ENCODE measurements at regions not wholly inside any gene's neighbourhood (a gene's known extent, or its start where the extent isn't known, plus 50 kb on each side); places are given as distances from the start of the nearest gene placed in this dataset.

GRCh38 chr1:98035602-98036002 is 114.8 kb upstream of the DPYD start:
- no peak overlapping the region for H3K4ac ChIP-seq (ENCODE audit: low read depth, low read length)
- H3K9me3 ChIP-seq (ENCODE audit: insufficient read depth, low read depth, low read length), result no peaks in the 10 kb centered on the region
- no peak overlapping the region for H4K8ac ChIP-seq (ENCODE audit: low read depth, low read length)
- no peak overlapping the region for H3K23ac ChIP-seq (ENCODE audit: low read length)
- H2AFZ ChIP-seq (ENCODE audit: insufficient read depth, low read length, poor library complexity), result no peak overlapping the region
- no peak overlapping the region for H3K4me3 ChIP-seq (ENCODE audit: low read depth, low read length)
- no peak overlapping the region for H3K18ac ChIP-seq (ENCODE audit: low read length)
- H3K9ac ChIP-seq (ENCODE audit: low read length), result no peak overlapping the region
- H3K79me1 ChIP-seq (ENCODE audit: low read length), result no peaks in the 10 kb centered on the region
- no peak overlapping the region for H4K91ac ChIP-seq (ENCODE audit: low read depth, low read length)
- no peak overlapping the region for H4K12ac ChIP-seq (ENCODE audit: low read depth, low read length)
- no peaks in the 10 kb centered on the region for H3K79me2 ChIP-seq (ENCODE audit: control insufficient read depth, insufficient read depth, low read length, poor library complexity)
- no peaks in the 10 kb centered on the region for H3K4me1 ChIP-seq (ENCODE audit: control insufficient read depth in 1 of 2, insufficient read depth in 2 of 2, low read length in 2 of 2)
- H3K4me2 ChIP-seq (ENCODE audit: low read length), result no peak overlapping the region
- no peaks in the 10 kb centered on the region for H3K27me3 ChIP-seq (ENCODE audit: insufficient read depth, low read length)
- no peak overlapping the region for H2AK5ac ChIP-seq (ENCODE audit: low read length)
- no peak overlapping the region for H2BK5ac ChIP-seq (ENCODE audit: low read depth, low read length, poor library complexity)
- no peak overlapping the region for H3K14ac ChIP-seq (ENCODE audit: low read length)
- no peaks in the 10 kb centered on the region for H3K36me3 ChIP-seq (ENCODE audit: control insufficient read depth in 1 of 2, insufficient read depth in 2 of 2, low read length in 2 of 2)
- WGBS (ENCODE audit: extremely low coverage, insufficient coverage, insufficient read length), result no CpG with 5 or more reads among the region's 2 CpGs
- no peak overlapping the region for H2BK120ac ChIP-seq (ENCODE audit: insufficient read depth, low read length, poor library complexity)
- H3K27ac ChIP-seq (ENCODE audit: low read depth, low read length), result no peak overlapping the region
- no peak for DNase-seq
- no peak overlapping the region for H2BK12ac ChIP-seq (ENCODE audit: low read length)

- no peak overlapping the region for H4K91ac ChIP-seq (ENCODE audit: low read depth, low read length)
- no peaks in the 10 kb centered on the region for H3K4me1 ChIP-seq (ENCODE audit: control insufficient read depth in 1 of 2, insufficient read depth in 2 of 2, low read length in 2 of 2)
- no peak overlapping the region for H3K4ac ChIP-seq (ENCODE audit: low read depth, low read length)
- H3K4me3 ChIP-seq (ENCODE audit: low read depth, low read length), result no peak overlapping the region
- no peak overlapping the region for H4K12ac ChIP-seq (ENCODE audit: low read depth, low read length)
- no peaks in the 10 kb centered on the region for H3K27me3 ChIP-seq (ENCODE audit: insufficient read depth, low read length)
- no peak overlapping the region for H3K9ac ChIP-seq (ENCODE audit: low read length)
- no peaks in the 10 kb centered on the region for H3K36me3 ChIP-seq (ENCODE audit: control insufficient read depth in 1 of 2, insufficient read depth in 2 of 2, low read length in 2 of 2)
- no peaks in the 10 kb centered on the region for H3K79me2 ChIP-seq (ENCODE audit: control insufficient read depth, insufficient read depth, low read length, poor library complexity)
- H2BK12ac ChIP-seq (ENCODE audit: low read length), result no peak overlapping the region
- no peak overlapping the region for H4K8ac ChIP-seq (ENCODE audit: low read depth, low read length)
- H3K79me1 ChIP-seq (ENCODE audit: low read length), result no peaks in the 10 kb centered on the region
- no peak overlapping the region for H2BK5ac ChIP-seq (ENCODE audit: low read depth, low read length, poor library complexity)
- no peak overlapping the region for H3K14ac ChIP-seq (ENCODE audit: low read length)
- no peak for DNase-seq
- no peak overlapping the region for H2AFZ ChIP-seq (ENCODE audit: insufficient read depth, low read length, poor library complexity)
- no peak overlapping the region for H2BK120ac ChIP-seq (ENCODE audit: insufficient read depth, low read length, poor library complexity)
- no peak overlapping the region for H3K18ac ChIP-seq (ENCODE audit: low read length)
- H3K27ac ChIP-seq (ENCODE audit: low read depth, low read length), result no peak overlapping the region
- H3K9me3 ChIP-seq (ENCODE audit: insufficient read depth, low read depth, low read length), result no peaks in the 10 kb centered on the region
- H3K23ac ChIP-seq (ENCODE audit: low read length), result no peak overlapping the region
- WGBS (ENCODE audit: extremely low coverage, insufficient coverage, insufficient read length), result no CpG with 5 or more reads among the region's 3 CpGs
- H2AK5ac ChIP-seq (ENCODE audit: low read length), result no peak overlapping the region
- no peak overlapping the region for H3K4me2 ChIP-seq (ENCODE audit: low read length)
Measured at GRCh38 chr1:98034505-98034904, 113.7 kb upstream of the DPYD start.

GRCh38 chr1:98032958-98033357 is 112.1 kb upstream of the DPYD start:
- no peaks in the 10 kb centered on the region for H3K79me1 ChIP-seq (ENCODE audit: low read length)
- no CpG with 5 or more reads among the region's 1 CpG for WGBS (ENCODE audit: extremely low coverage, insufficient coverage, insufficient read length)
- no peak for DNase-seq
- no peak overlapping the region for H2BK120ac ChIP-seq (ENCODE audit: insufficient read depth, low read length, poor library complexity)
- H3K9ac ChIP-seq (ENCODE audit: low read length), result no peak overlapping the region
- no peak overlapping the region for H2AFZ ChIP-seq (ENCODE audit: insufficient read depth, low read length, poor library complexity)
- no peaks in the 10 kb centered on the region for H3K36me3 ChIP-seq (ENCODE audit: control insufficient read depth in 1 of 2, insufficient read depth in 2 of 2, low read length in 2 of 2)
- H3K23ac ChIP-seq (ENCODE audit: low read length), result no peak overlapping the region
- no peak overlapping the region for H3K4me3 ChIP-seq (ENCODE audit: low read depth, low read length)
- H3K4me1 ChIP-seq (ENCODE audit: control insufficient read depth in 1 of 2, insufficient read depth in 2 of 2, low read length in 2 of 2), result no peaks in the 10 kb centered on the region
- no peak overlapping the region for H2BK5ac ChIP-seq (ENCODE audit: low read depth, low read length, poor library complexity)
- no peak overlapping the region for H3K4me2 ChIP-seq (ENCODE audit: low read length)
- H2AK5ac ChIP-seq (ENCODE audit: low read length), result no peak overlapping the region
- H3K14ac ChIP-seq (ENCODE audit: low read length), result no peak overlapping the region
- no peaks in the 10 kb centered on the region for H3K27me3 ChIP-seq (ENCODE audit: insufficient read depth, low read length)
- no peak overlapping the region for H4K8ac ChIP-seq (ENCODE audit: low read depth, low read length)
- no peak overlapping the region for H2BK12ac ChIP-seq (ENCODE audit: low read length)
- no peak overlapping the region for H4K12ac ChIP-seq (ENCODE audit: low read depth, low read length)
- H3K18ac ChIP-seq (ENCODE audit: low read length), result no peak overlapping the region
- H3K79me2 ChIP-seq (ENCODE audit: control insufficient read depth, insufficient read depth, low read length, poor library complexity), result no peaks in the 10 kb centered on the region
- no peak overlapping the region for H4K91ac ChIP-seq (ENCODE audit: low read depth, low read length)
- no peak overlapping the region for H3K4ac ChIP-seq (ENCODE audit: low read depth, low read length)
- no peak overlapping the region for H3K27ac ChIP-seq (ENCODE audit: low read depth, low read length)
- no peaks in the 10 kb centered on the region for H3K9me3 ChIP-seq (ENCODE audit: insufficient read depth, low read depth, low read length)

- Histone ChIP-seq H3K36me3 (ENCODE audit: control insufficient read depth in 1 of 2, insufficient read depth in 2 of 2, low read length in 2 of 2) (no peaks in the 10 kb centered on the region), H3K14ac (ENCODE audit: low read length) (no peak overlapping the region), H3K4me3 (ENCODE audit: low read depth, low read length) (no peak overlapping the region), H3K4me2 (ENCODE audit: low read length) (no peak overlapping the region), H3K9ac (ENCODE audit: low read length) (no peak overlapping the region), H2BK5ac (ENCODE audit: low read depth, low read length, poor library complexity) (no peak overlapping the region), H3K27me3 (ENCODE audit: insufficient read depth, low read length) (no peaks in the 10 kb centered on the region), H2BK12ac (ENCODE audit: low read length) (no peak overlapping the region), H3K9me3 (ENCODE audit: insufficient read depth, low read depth, low read length) (no peaks in the 10 kb centered on the region), H2BK120ac (ENCODE audit: insufficient read depth, low read length, poor library complexity) (no peak overlapping the region), H2AK5ac (ENCODE audit: low read length) (no peak overlapping the region), H2AFZ (ENCODE audit: insufficient read depth, low read length, poor library complexity) (no peak overlapping the region), H3K4me1 (ENCODE audit: control insufficient read depth in 1 of 2, insufficient read depth in 2 of 2, low read length in 2 of 2) (no peaks in the 10 kb centered on the region), H4K8ac (ENCODE audit: low read depth, low read length) (no peak overlapping the region), H3K79me2 (ENCODE audit: control insufficient read depth, insufficient read depth, low read length, poor library complexity) (no peaks in the 10 kb centered on the region), H3K4ac (ENCODE audit: low read depth, low read length) (no peak overlapping the region), H3K18ac (ENCODE audit: low read length) (no peak overlapping the region), H3K79me1 (ENCODE audit: low read length) (no peaks in the 10 kb centered on the region), H4K91ac (ENCODE audit: low read depth, low read length) (no peak overlapping the region), H4K12ac (ENCODE audit: low read depth, low read length) (no peak overlapping the region), H3K27ac (ENCODE audit: low read depth, low read length) (no peak overlapping the region), H3K23ac (ENCODE audit: low read length) (no peak overlapping the region)
- DNase-seq, result no peak
- WGBS (ENCODE audit: extremely low coverage, insufficient coverage, insufficient read length), result no CpG with 5 or more reads among the region's 3 CpGs
Measured at GRCh38 chr1:98030976-98031375, 110.1 kb upstream of the DPYD start.

GRCh38 chr1:98030483-98030882 is 109.6 kb upstream of the DPYD start:
- no peak for DNase-seq
- Histone ChIP-seq H3K79me1 (ENCODE audit: low read length) (no peaks in the 10 kb centered on the region), H3K27me3 (ENCODE audit: insufficient read depth, low read length) (no peaks in the 10 kb centered on the region), H3K27ac (ENCODE audit: low read depth, low read length) (no peak overlapping the region), H3K79me2 (ENCODE audit: control insufficient read depth, insufficient read depth, low read length, poor library complexity) (no peaks in the 10 kb centered on the region), H3K36me3 (ENCODE audit: control insufficient read depth in 1 of 2, insufficient read depth in 2 of 2, low read length in 2 of 2) (no peaks in the 10 kb centered on the region), H3K14ac (ENCODE audit: low read length) (no peak overlapping the region), H2AK5ac (ENCODE audit: low read length) (no peak overlapping the region), H3K18ac (ENCODE audit: low read length) (no peak overlapping the region), H3K9ac (ENCODE audit: low read length) (no peak overlapping the region), H3K4me2 (ENCODE audit: low read length) (no peak overlapping the region), H3K9me3 (ENCODE audit: insufficient read depth, low read depth, low read length) (no peaks in the 10 kb centered on the region), H4K91ac (ENCODE audit: low read depth, low read length) (no peak overlapping the region), H2BK5ac (ENCODE audit: low read depth, low read length, poor library complexity) (no peak overlapping the region), H3K4ac (ENCODE audit: low read depth, low read length) (no peak overlapping the region), H4K12ac (ENCODE audit: low read depth, low read length) (no peak overlapping the region), H2AFZ (ENCODE audit: insufficient read depth, low read length, poor library complexity) (no peak overlapping the region), H3K23ac (ENCODE audit: low read length) (no peak overlapping the region), H3K4me1 (ENCODE audit: control insufficient read depth in 1 of 2, insufficient read depth in 2 of 2, low read length in 2 of 2) (no peaks in the 10 kb centered on the region), H2BK12ac (ENCODE audit: low read length) (no peak overlapping the region), H3K4me3 (ENCODE audit: low read depth, low read length) (no peak overlapping the region), H4K8ac (ENCODE audit: low read depth, low read length) (no peak overlapping the region), H2BK120ac (ENCODE audit: insufficient read depth, low read length, poor library complexity) (no peak overlapping the region)

Data from trophoblast cell (in vitro differentiated cells and primary cell).